ENCODE measurements at regions not wholly inside any gene's neighbourhood (a gene's known extent, or its start where the extent isn't known, plus 50 kb on each side); places are given as distances from the start of the nearest gene placed in this dataset.

DNA sequence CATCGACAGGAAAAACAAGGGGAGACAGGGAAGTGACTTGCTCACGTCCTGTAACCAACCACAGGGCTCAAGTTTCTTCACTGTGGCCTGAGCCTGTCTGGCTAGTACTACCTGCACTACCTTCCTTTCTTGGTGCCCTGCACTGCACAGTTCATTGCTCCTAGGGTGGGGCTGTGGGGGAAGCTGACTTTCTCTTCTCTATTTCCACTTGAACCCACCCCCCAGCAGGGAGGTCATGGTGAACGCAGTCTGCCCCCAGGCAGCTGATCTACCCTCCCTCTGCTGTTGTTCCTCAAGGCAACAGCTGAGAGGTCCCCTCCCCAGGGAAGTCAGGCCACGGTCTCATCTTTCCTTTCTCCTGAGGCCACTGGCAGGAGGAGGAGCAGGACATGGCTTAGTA lies 532.1 kb downstream of the SOX11 start:
- H3K4me3 ChIP-seq (ENCODE audit: low read length) = no peak overlapping the region
- DNase-seq (ENCODE audit: low read depth) = no peak
- TF ChIP-seq, protein P1, sequence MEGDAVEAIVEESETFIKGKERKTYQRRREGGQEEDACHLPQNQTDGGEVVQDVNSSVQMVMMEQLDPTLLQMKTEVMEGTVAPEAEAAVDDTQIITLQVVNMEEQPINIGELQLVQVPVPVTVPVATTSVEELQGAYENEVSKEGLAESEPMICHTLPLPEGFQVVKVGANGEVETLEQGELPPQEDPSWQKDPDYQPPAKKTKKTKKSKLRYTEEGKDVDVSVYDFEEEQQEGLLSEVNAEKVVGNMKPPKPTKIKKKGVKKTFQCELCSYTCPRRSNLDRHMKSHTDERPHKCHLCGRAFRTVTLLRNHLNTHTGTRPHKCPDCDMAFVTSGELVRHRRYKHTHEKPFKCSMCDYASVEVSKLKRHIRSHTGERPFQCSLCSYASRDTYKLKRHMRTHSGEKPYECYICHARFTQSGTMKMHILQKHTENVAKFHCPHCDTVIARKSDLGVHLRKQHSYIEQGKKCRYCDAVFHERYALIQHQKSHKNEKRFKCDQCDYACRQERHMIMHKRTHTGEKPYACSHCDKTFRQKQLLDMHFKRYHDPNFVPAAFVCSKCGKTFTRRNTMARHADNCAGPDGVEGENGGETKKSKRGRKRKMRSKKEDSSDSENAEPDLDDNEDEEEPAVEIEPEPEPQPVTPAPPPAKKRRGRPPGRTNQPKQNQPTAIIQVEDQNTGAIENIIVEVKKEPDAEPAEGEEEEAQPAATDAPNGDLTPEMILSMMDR (conservative IDR thresholded peaks at IDR 0.05; ENCODE audit: low read depth, low read length) = no peak

DNA sequence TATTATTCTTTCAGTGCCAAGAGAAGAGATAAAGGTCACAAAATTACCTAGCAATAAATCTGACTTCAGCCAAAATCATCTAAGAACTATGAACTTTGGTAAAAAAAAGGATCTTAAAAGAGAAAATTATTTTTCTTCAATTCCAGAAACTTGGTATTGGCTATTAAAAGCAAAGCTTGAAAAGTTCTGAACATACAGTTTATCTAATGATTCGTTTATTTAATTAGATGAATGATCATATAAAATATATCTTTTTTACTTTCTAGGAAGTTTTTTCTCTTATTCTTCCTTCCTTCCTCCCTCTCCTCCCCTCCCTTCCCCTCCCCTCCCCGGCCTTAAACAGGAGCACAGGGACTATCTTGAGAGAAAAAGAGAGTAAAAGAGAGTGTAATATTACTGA lies 536.1 kb downstream of the SOX11 start:
- TF ChIP-seq, protein P1 (conservative IDR thresholded peaks at IDR 0.05; ENCODE audit: low read depth, low read length) = no peak
- no peak overlapping the region for H3K4me3 ChIP-seq (ENCODE audit: low read length)
- no peak for DNase-seq (ENCODE audit: low read depth)

- H3K4me3 ChIP-seq (ENCODE audit: low read length) = no peak overlapping the region
- TF ChIP-seq, protein P1 (conservative IDR thresholded peaks at IDR 0.05; ENCODE audit: low read depth, low read length) = no peak
- no peak for DNase-seq (ENCODE audit: low read depth)
Observed at GRCh38 chr2:6231166-6231565, 539.0 kb downstream of the SOX11 start.

- H3K4me3 ChIP-seq (ENCODE audit: low read length) = no peak overlapping the region
- TF ChIP-seq, protein P1 (conservative IDR thresholded peaks at IDR 0.05; ENCODE audit: low read depth, low read length) = no peak
- DNase-seq (ENCODE audit: low read depth) = no peak
Observed at GRCh38 chr2:6233993-6234392, 541.8 kb downstream of the SOX11 start.

DNA sequence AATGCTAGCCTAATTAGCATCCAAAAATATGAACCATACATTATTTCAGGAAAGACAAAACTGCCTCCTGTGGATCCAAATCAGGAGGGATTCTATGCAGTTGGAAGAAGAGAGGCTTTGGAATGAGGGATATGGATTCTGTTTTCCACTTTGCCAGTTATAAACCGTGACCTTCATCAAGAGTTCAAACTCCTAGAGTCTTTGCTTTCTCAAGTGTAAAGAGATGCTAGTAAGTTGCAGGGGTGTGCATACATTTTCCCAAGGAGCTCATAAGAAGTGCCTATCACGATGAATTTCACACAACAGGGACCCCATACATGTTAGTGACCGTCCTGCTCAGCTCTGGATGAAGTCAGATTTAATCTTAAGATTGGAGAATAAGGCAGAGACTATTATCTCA lies 542.5 kb downstream of the SOX11 start:
- TF ChIP-seq, protein P1 (conservative IDR thresholded peaks at IDR 0.05; ENCODE audit: low read depth, low read length) = no peak
- no peak overlapping the region for H3K4me3 ChIP-seq (ENCODE audit: low read length)
- DNase-seq (ENCODE audit: low read depth) = no peak

DNA sequence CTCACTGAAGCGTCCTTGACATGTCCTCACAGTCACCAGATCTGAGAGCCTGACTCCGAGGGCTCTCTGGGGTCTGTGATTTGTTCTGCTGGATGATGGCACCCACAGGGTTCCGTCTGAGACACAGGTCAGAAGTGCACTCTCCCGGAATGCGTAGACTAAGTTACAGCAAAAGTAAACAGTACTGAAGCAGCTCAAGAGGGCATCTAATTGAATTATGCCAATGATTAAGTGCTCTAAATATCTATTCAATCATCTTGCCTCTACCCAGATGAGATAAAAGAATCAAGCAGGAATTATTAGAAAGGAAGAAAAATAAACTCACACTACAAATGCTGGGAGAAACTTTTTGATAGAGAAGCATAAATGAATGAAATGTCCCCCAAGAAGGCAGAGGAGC lies 544.1 kb downstream of the SOX11 start:
- no peak overlapping the region for H3K4me3 ChIP-seq (ENCODE audit: low read length)
- DNase-seq (ENCODE audit: low read depth) = no peak
- TF ChIP-seq, protein P1 (conservative IDR thresholded peaks at IDR 0.05; ENCODE audit: low read depth, low read length) = no peak

- TF ChIP-seq, protein P1 (conservative IDR thresholded peaks at IDR 0.05; ENCODE audit: low read depth, low read length) = no peak
- DNase-seq (ENCODE audit: low read depth) = no peak
Observed at GRCh38 chr2:6237039-6237660, 545.0 kb downstream of the SOX11 start.

More at GRCh38 chr2:6237039-6237660, 545.0 kb downstream of the SOX11 start:
- H3K4me3 ChIP-seq (ENCODE audit: low read length) = no peak overlapping the region

Measured in retinal pigment epithelial cell (primary cell).